CD8-positive, alpha-beta memory T cell (primary cell): ENCODE measurements at regions not wholly inside any gene's neighbourhood (a gene's known extent, or its start where the extent isn't known, plus 50 kb on each side); places are given as distances from the start of the nearest gene placed in this dataset.

Experiments
- CTCF ChIA-PET: fragments of 350-600 bp; sonication (Branson Sonifier 250); formaldehyde crosslinking; loops from one replicate; lab custom pipeline; 2021; ENCODE audit warnings: antibody characterized with exemption; lab: Charles Lee
- POLR2A ChIA-PET: fragments of 350-600 bp; sonication (Branson Sonifier 250); formaldehyde crosslinking; loops from one replicate; lab custom pipeline; 2021; ENCODE audit warnings: antibody characterized with exemption; lab: Charles Lee
- DNase-seq, 5 donors: peaks; one replicate each; pipeline versions ENCODE4 v3.0.0 to v3.0.0-alpha.2; 2020 to 2022; ENCODE audit warnings: mixed read lengths in 1 of 5
- H3K27ac ChIP-seq: one replicate; pipeline ENCODE4 v1.7.0; 2013; ENCODE audit warnings: low read depth, mild to moderate bottlenecking, low read length, moderate library complexity
- H3K27me3 ChIP-seq: 2 replicates; pipeline ENCODE4 v1.7.0; 2013; ENCODE audit warnings: low read length, mild to moderate bottlenecking; ENCODE audit not compliant: insufficient read depth, poor library complexity, severe bottlenecking
- H3K36me3 ChIP-seq: 2 replicates; pipeline ENCODE4 v1.7.0; 2013; ENCODE audit warnings: mild to moderate bottlenecking, low read length, moderate library complexity; ENCODE audit not compliant: insufficient read depth
- H3K4me1 ChIP-seq: 2 replicates; pipeline ENCODE4 v1.7.0; 2013; ENCODE audit warnings: mild to moderate bottlenecking, low read length, moderate library complexity; ENCODE audit not compliant: insufficient read depth
- H3K4me3 ChIP-seq: 2 replicates; pipeline ENCODE4 v1.7.0; 2013; ENCODE audit warnings: mild to moderate bottlenecking, low read length
- H3K9me3 ChIP-seq: 2 replicates; pipeline ENCODE4 v1.7.0; 2013; ENCODE audit warnings: mild to moderate bottlenecking, low read length
- H3K27ac Mint-ChIP-seq, 8 donors: one replicate each; pipeline ENCODE4 v1.8.0; 2020 to 2021; ENCODE audit warnings: mixed read lengths in 8 of 8, mild to moderate bottlenecking in 6 of 8, inconsistent platforms in 3 of 8, moderate library complexity in 3 of 8
- H3K27me3 Mint-ChIP-seq, 2 donors: one replicate each; pipeline ENCODE4 v1.8.0; 2020 to 2021; ENCODE audit warnings: mixed read lengths in 2 of 2, mild to moderate bottlenecking in 1 of 2, moderate library complexity in 1 of 2
- H3K36me3 Mint-ChIP-seq, 3 donors: one replicate each; pipeline ENCODE4 v1.8.0; 2020 to 2021; ENCODE audit warnings: mixed read lengths in 3 of 3, inconsistent platforms in 1 of 3, mild to moderate bottlenecking in 1 of 3
- H3K4me1 Mint-ChIP-seq, 3 donors: one replicate each; pipeline ENCODE4 v1.8.0; 2020 to 2021; ENCODE audit warnings: mixed read lengths in 3 of 3, inconsistent platforms in 1 of 3, mild to moderate bottlenecking in 1 of 3
- H3K4me3 Mint-ChIP-seq, 7 donors: one replicate each; pipeline ENCODE4 v1.8.0; 2020 to 2021; ENCODE audit warnings: mixed read lengths in 7 of 7, mild to moderate bottlenecking in 6 of 7, moderate library complexity in 4 of 7, inconsistent platforms in 2 of 7
- H3K9me3 Mint-ChIP-seq, 5 donors: one replicate each; pipeline ENCODE4 v1.8.0; 2020 to 2022; ENCODE audit warnings: mixed read lengths in 5 of 5, mild to moderate bottlenecking in 3 of 5, moderate library complexity in 2 of 5, inconsistent platforms in 1 of 5

GRCh38 chr5:74341221-74341620, 299.3 kb downstream of the ENC1 start:
- Mint-ChIP-seq H3K36me3 (no peaks in the 10 kb centered on the region), H3K27ac (no peak overlapping the region), H3K4me3 (no peak overlapping the region), H3K27me3 (peaks cover 8 to 10% of the 10 kb centered on the region in 2 donors), H3K4me1 (no peaks in the 10 kb centered on the region), H3K9me3 (no peaks in the 10 kb centered on the region)
- Histone ChIP-seq H3K4me1 (no peaks in the 10 kb centered on the region), H3K27ac (no peak overlapping the region), H3K4me3 (no peak overlapping the region), H3K27me3 (no peaks in the 10 kb centered on the region), H3K36me3 (no peaks in the 10 kb centered on the region), H3K9me3 (no peaks in the 10 kb centered on the region)
- ChIA-PET POLR2A (no interaction called here), CTCF (no interaction called here)
- no peak for DNase-seq

- Histone ChIP-seq H3K4me1 (no peaks in the 10 kb centered on the region), H3K27me3 (no peaks in the 10 kb centered on the region), H3K36me3 (no peaks in the 10 kb centered on the region), H3K9me3 (no peaks in the 10 kb centered on the region), H3K4me3 (no peak overlapping the region), H3K27ac (no peak overlapping the region)
- peaks cover 10% of the 10 kb centered on the region in 2 donors for H3K27me3 Mint-ChIP-seq
- no peaks in the 10 kb centered on the region for H3K9me3 Mint-ChIP-seq
- no peak for DNase-seq
- H3K27ac Mint-ChIP-seq: no peak overlapping the region
- H3K4me1 Mint-ChIP-seq: no peaks in the 10 kb centered on the region
- CTCF ChIA-PET: no interaction called here
- no peak overlapping the region for H3K4me3 Mint-ChIP-seq
- POLR2A ChIA-PET: no interaction called here
- H3K36me3 Mint-ChIP-seq: no peaks in the 10 kb centered on the region
These were observed 300.1 kb downstream of the ENC1 start for GRCh38 chr5:74340476-74340875.

GRCh38 chr5:74337984-74338310, 302.6 kb downstream of the ENC1 start:
- Mint-ChIP-seq H3K36me3 (no peaks in the 10 kb centered on the region), H3K9me3 (no peaks in the 10 kb centered on the region), H3K4me3 (no peak overlapping the region), H3K27me3 (peaks cover 17 to 30% of the 10 kb centered on the region in 2 donors), H3K4me1 (no peaks in the 10 kb centered on the region), H3K27ac (no peak overlapping the region)
- Histone ChIP-seq H3K4me1 (no peaks in the 10 kb centered on the region), H3K36me3 (no peaks in the 10 kb centered on the region), H3K27ac (no peak overlapping the region), H3K9me3 (no peaks in the 10 kb centered on the region), H3K4me3 (no peak overlapping the region), H3K27me3 (no peaks in the 10 kb centered on the region)
- CTCF ChIA-PET: interaction anchor here (1.0 kb wide), 1 partner anchor 8 kb away, joined by 3 read pairs; no protein-coding TSS in a partner anchor
- DNase-seq: no peak
- POLR2A ChIA-PET: no interaction called here

- H3K36me3 Mint-ChIP-seq: no peaks in the 10 kb centered on the region
- CTCF ChIA-PET: no interaction called here
These were observed 303.1 kb downstream of the ENC1 start for GRCh38 chr5:74337254-74337983.

GRCh38 chr5:74336297-74336696, 304.2 kb downstream of the ENC1 start:
- CTCF ChIA-PET: no interaction called here

More at GRCh38 chr5:74337254-74337983, 303.1 kb downstream of the ENC1 start:
- no peaks in the 10 kb centered on the region for H3K4me1 ChIP-seq
- no peaks in the 10 kb centered on the region for H3K36me3 ChIP-seq
- H3K27ac ChIP-seq: no peak overlapping the region
- no peak overlapping the region for H3K4me3 ChIP-seq
- H3K27me3 ChIP-seq: no peaks in the 10 kb centered on the region
- no peak for DNase-seq
- no peak overlapping the region for H3K4me3 Mint-ChIP-seq
- H3K27ac Mint-ChIP-seq: no peak overlapping the region
- H3K27me3 Mint-ChIP-seq: peaks cover 17 to 33% of the 10 kb centered on the region in 2 donors
- POLR2A ChIA-PET: no interaction called here
- no peaks in the 10 kb centered on the region for H3K9me3 Mint-ChIP-seq
- no peaks in the 10 kb centered on the region for H3K9me3 ChIP-seq
- no peaks in the 10 kb centered on the region for H3K4me1 Mint-ChIP-seq

GRCh38 chr5:74334762-74335384, 305.7 kb downstream of the ENC1 start:
- CTCF ChIA-PET: no interaction called here
- peaks cover 13 to 36% of the 10 kb centered on the region in 2 donors for H3K27me3 Mint-ChIP-seq
- H3K4me1 ChIP-seq: no peaks in the 10 kb centered on the region
- no peak overlapping the region for H3K27ac Mint-ChIP-seq
- no peaks in the 10 kb centered on the region for H3K36me3 ChIP-seq
- no peak for DNase-seq
- H3K27me3 ChIP-seq: no peaks in the 10 kb centered on the region
- H3K27ac ChIP-seq: no peak overlapping the region
- H3K4me1 Mint-ChIP-seq: no peaks in the 10 kb centered on the region
- no peaks in the 10 kb centered on the region for H3K36me3 Mint-ChIP-seq
- H3K4me3 Mint-ChIP-seq: no peak overlapping the region
- no peaks in the 10 kb centered on the region for H3K9me3 Mint-ChIP-seq
- POLR2A ChIA-PET: no interaction called here
- H3K4me3 ChIP-seq: no peak overlapping the region
- no peaks in the 10 kb centered on the region for H3K9me3 ChIP-seq

More at GRCh38 chr5:74336297-74336696, 304.2 kb downstream of the ENC1 start:
- no peaks in the 10 kb centered on the region for H3K4me1 Mint-ChIP-seq
- H3K9me3 Mint-ChIP-seq: no peaks in the 10 kb centered on the region
- DNase-seq: no peak
- Histone ChIP-seq H3K9me3 (no peaks in the 10 kb centered on the region), H3K27me3 (no peaks in the 10 kb centered on the region), H3K27ac (no peak overlapping the region), H3K4me1 (no peaks in the 10 kb centered on the region), H3K36me3 (no peaks in the 10 kb centered on the region), H3K4me3 (no peak overlapping the region)
- peaks cover 16 to 38% of the 10 kb centered on the region in 2 donors for H3K27me3 Mint-ChIP-seq
- H3K27ac Mint-ChIP-seq: no peak overlapping the region
- no peak overlapping the region for H3K4me3 Mint-ChIP-seq
- no peaks in the 10 kb centered on the region for H3K36me3 Mint-ChIP-seq
- POLR2A ChIA-PET: no interaction called here

GRCh38 chr5:74334062-74334761, 306.3 kb downstream of the ENC1 start:
- no peaks in the 10 kb centered on the region for H3K4me1 Mint-ChIP-seq
- no peak overlapping the region for H3K27ac ChIP-seq
- H3K27me3 ChIP-seq: no peaks in the 10 kb centered on the region
- ChIA-PET POLR2A (no interaction called here), CTCF (no interaction called here)
- peaks cover 9 to 35% of the 10 kb centered on the region in 2 donors for H3K27me3 Mint-ChIP-seq
- H3K27ac Mint-ChIP-seq: no peak overlapping the region
- H3K36me3 ChIP-seq: no peaks in the 10 kb centered on the region
- H3K9me3 ChIP-seq: no peaks in the 10 kb centered on the region
- no peak overlapping the region for H3K4me3 ChIP-seq
- no peaks in the 10 kb centered on the region for H3K36me3 Mint-ChIP-seq
- no peaks in the 10 kb centered on the region for H3K9me3 Mint-ChIP-seq
- no peak for DNase-seq
- H3K4me1 ChIP-seq: no peaks in the 10 kb centered on the region
- no peak overlapping the region for H3K4me3 Mint-ChIP-seq

- no peak for DNase-seq
- ChIA-PET POLR2A (no interaction called here), CTCF (no interaction called here)
- H3K36me3 Mint-ChIP-seq: no peaks in the 10 kb centered on the region
- no peaks in the 10 kb centered on the region for H3K9me3 ChIP-seq
- H3K36me3 ChIP-seq: no peaks in the 10 kb centered on the region
- H3K27ac Mint-ChIP-seq: no peak overlapping the region
- peaks cover 9 to 35% of the 10 kb centered on the region in 2 donors for H3K27me3 Mint-ChIP-seq
- H3K4me1 Mint-ChIP-seq: no peaks in the 10 kb centered on the region
- no peak overlapping the region for H3K4me3 Mint-ChIP-seq
- no peak overlapping the region for H3K27ac ChIP-seq
- no peak overlapping the region for H3K4me3 ChIP-seq
- H3K4me1 ChIP-seq: no peaks in the 10 kb centered on the region
- no peaks in the 10 kb centered on the region for H3K9me3 Mint-ChIP-seq
- H3K27me3 ChIP-seq: no peaks in the 10 kb centered on the region
These were observed 307.1 kb downstream of the ENC1 start for GRCh38 chr5:74333430-74333829.
